ENCODE measurements at regions not wholly inside any gene's neighbourhood (a gene's known extent, or its start where the extent isn't known, plus 50 kb on each side); places are given as distances from the start of the nearest gene placed in this dataset.
"Not testable (repeated sequence)": the region's sequence is repeated elsewhere in the genome, so short reads cannot be mapped to it uniquely, and the experiment has no call there.

- no peaks in the 10 kb centered on the region for H3K36me3 ChIP-seq (ENCODE audit: insufficient read depth, low read length)
Measured at GRCh38 chr11:45000918-45001317, 50.2 kb upstream of the TP53I11 start.

GRCh38 chr11:45001466-45002165 lies 50.9 kb upstream of the TP53I11 start:
- Histone ChIP-seq H3K27me3 (ENCODE audit: insufficient read depth, low read length) (peaks cover 21% of the 10 kb centered on the region), H3K79me2 (ENCODE audit: control insufficient read depth, insufficient read depth, low read length, unreplicated experiment) (no peaks in the 10 kb centered on the region), H3K4me1 (ENCODE audit: control insufficient read depth, insufficient read depth, low read length, unreplicated experiment) (no peaks in the 10 kb centered on the region), H2AFZ (ENCODE audit: low read length, unreplicated experiment) (no peak overlapping the region), H3K4me3 (ENCODE audit: low read depth, low read length) (no peak overlapping the region), H3K27ac (ENCODE audit: low read depth, low read length) (no peak overlapping the region), H3K36me3 (ENCODE audit: insufficient read depth, low read length) (no peaks in the 10 kb centered on the region)

More at GRCh38 chr11:45000918-45001317, 50.2 kb upstream of the TP53I11 start:
- H2AFZ ChIP-seq (ENCODE audit: low read length, unreplicated experiment): no peak overlapping the region
- no peak overlapping the region for H3K27ac ChIP-seq (ENCODE audit: low read depth, low read length)
- H3K79me2 ChIP-seq (ENCODE audit: control insufficient read depth, insufficient read depth, low read length, unreplicated experiment): no peaks in the 10 kb centered on the region
- peaks cover 19% of the 10 kb centered on the region for H3K27me3 ChIP-seq (ENCODE audit: insufficient read depth, low read length)
- H3K4me1 ChIP-seq (ENCODE audit: control insufficient read depth, insufficient read depth, low read length, unreplicated experiment): no peaks in the 10 kb centered on the region
- H3K4me3 ChIP-seq (ENCODE audit: low read depth, low read length): no peak overlapping the region

- Histone ChIP-seq H3K4me1 (ENCODE audit: control insufficient read depth, insufficient read depth, low read length, unreplicated experiment) (no peaks in the 10 kb centered on the region), H3K27me3 (ENCODE audit: insufficient read depth, low read length) (peaks cover 45% of the 10 kb centered on the region), H2AFZ (ENCODE audit: low read length, unreplicated experiment) (no peak overlapping the region), H3K79me2 (ENCODE audit: control insufficient read depth, insufficient read depth, low read length, unreplicated experiment) (no peaks in the 10 kb centered on the region), H3K36me3 (ENCODE audit: insufficient read depth, low read length) (no peaks in the 10 kb centered on the region), H3K27ac (ENCODE audit: low read depth, low read length) (no peak overlapping the region), H3K4me3 (ENCODE audit: low read depth, low read length) (no peak overlapping the region)
Measured at GRCh38 chr11:45005106-45005505, 54.4 kb upstream of the TP53I11 start.

- Histone ChIP-seq H3K27ac (ENCODE audit: low read depth, low read length) (no peak overlapping the region), H2AFZ (ENCODE audit: low read length, unreplicated experiment) (no peak overlapping the region), H3K27me3 (ENCODE audit: insufficient read depth, low read length) (peaks cover 45% of the 10 kb centered on the region), H3K36me3 (ENCODE audit: insufficient read depth, low read length) (no peaks in the 10 kb centered on the region), H3K4me3 (ENCODE audit: low read depth, low read length) (no peak overlapping the region), H3K79me2 (ENCODE audit: control insufficient read depth, insufficient read depth, low read length, unreplicated experiment) (no peaks in the 10 kb centered on the region), H3K4me1 (ENCODE audit: control insufficient read depth, insufficient read depth, low read length, unreplicated experiment) (no peaks in the 10 kb centered on the region)
Measured at GRCh38 chr11:45007011-45007410, 56.3 kb upstream of the TP53I11 start.

GRCh38 chr11:45015983-45016382 lies 65.3 kb upstream of the TP53I11 start:
- not testable (repeated sequence) for H3K4me1 ChIP-seq (ENCODE audit: control insufficient read depth, insufficient read depth, low read length, unreplicated experiment); H3K27ac ChIP-seq (ENCODE audit: low read depth, low read length); H3K79me2 ChIP-seq (ENCODE audit: control insufficient read depth, insufficient read depth, low read length, unreplicated experiment); H3K4me3 ChIP-seq (ENCODE audit: low read depth, low read length); H3K36me3 ChIP-seq (ENCODE audit: insufficient read depth, low read length); H2AFZ ChIP-seq (ENCODE audit: low read length, unreplicated experiment); H3K27me3 ChIP-seq (ENCODE audit: insufficient read depth, low read length)

GRCh38 chr11:45016446-45016845 lies 65.8 kb upstream of the TP53I11 start:
- not testable (repeated sequence) for H3K27ac ChIP-seq (ENCODE audit: low read depth, low read length); H3K79me2 ChIP-seq (ENCODE audit: control insufficient read depth, insufficient read depth, low read length, unreplicated experiment); H3K36me3 ChIP-seq (ENCODE audit: insufficient read depth, low read length); H3K4me3 ChIP-seq (ENCODE audit: low read depth, low read length); H2AFZ ChIP-seq (ENCODE audit: low read length, unreplicated experiment); H3K27me3 ChIP-seq (ENCODE audit: insufficient read depth, low read length)
- peaks cover 14% of the 10 kb centered on the region for H3K4me1 ChIP-seq (ENCODE audit: control insufficient read depth, insufficient read depth, low read length, unreplicated experiment)

- Histone ChIP-seq H3K27ac (ENCODE audit: low read depth, low read length) (no peak overlapping the region), H3K27me3 (ENCODE audit: insufficient read depth, low read length) (no peaks in the 10 kb centered on the region), H3K36me3 (ENCODE audit: insufficient read depth, low read length) (no peaks in the 10 kb centered on the region), H3K4me3 (ENCODE audit: low read depth, low read length) (no peak overlapping the region), H3K4me1 (ENCODE audit: control insufficient read depth, insufficient read depth, low read length, unreplicated experiment) (peaks cover 23% of the 10 kb centered on the region), H3K79me2 (ENCODE audit: control insufficient read depth, insufficient read depth, low read length, unreplicated experiment) (no peaks in the 10 kb centered on the region), H2AFZ (ENCODE audit: low read length, unreplicated experiment) (no peak overlapping the region)
Measured at GRCh38 chr11:45017329-45017728, 66.6 kb upstream of the TP53I11 start.

GRCh38 chr11:45021001-45021400 lies 70.3 kb upstream of the TP53I11 start:
- Histone ChIP-seq H3K27me3 (ENCODE audit: insufficient read depth, low read length) (no peaks in the 10 kb centered on the region), H3K27ac (ENCODE audit: low read depth, low read length) (no peak overlapping the region), H2AFZ (ENCODE audit: low read length, unreplicated experiment) (no peak overlapping the region), H3K36me3 (ENCODE audit: insufficient read depth, low read length) (no peaks in the 10 kb centered on the region), H3K4me1 (ENCODE audit: control insufficient read depth, insufficient read depth, low read length, unreplicated experiment) (peaks cover 33% of the 10 kb centered on the region), H3K4me3 (ENCODE audit: low read depth, low read length) (no peak overlapping the region), H3K79me2 (ENCODE audit: control insufficient read depth, insufficient read depth, low read length, unreplicated experiment) (no peaks in the 10 kb centered on the region)

- Histone ChIP-seq H2AFZ (ENCODE audit: low read length, unreplicated experiment) (peak overlapping the region; percentile 1), H3K27ac (ENCODE audit: low read depth, low read length) (no peak overlapping the region)
Measured at GRCh38 chr11:45021692-45022141, 71.0 kb upstream of the TP53I11 start.

GRCh38 chr11:45022294-45023064 lies 71.8 kb upstream of the TP53I11 start:
- H3K27ac ChIP-seq (ENCODE audit: low read depth, low read length): no peak overlapping the region; the same call in 1 of the 2 replicates
- no peaks in the 10 kb centered on the region for H3K36me3 ChIP-seq (ENCODE audit: insufficient read depth, low read length)
- no peak overlapping the region for H3K4me3 ChIP-seq (ENCODE audit: low read depth, low read length)
- peaks cover 26% of the 10 kb centered on the region for H3K4me1 ChIP-seq (ENCODE audit: control insufficient read depth, insufficient read depth, low read length, unreplicated experiment)
- H3K27me3 ChIP-seq (ENCODE audit: insufficient read depth, low read length): no peaks in the 10 kb centered on the region
- H2AFZ ChIP-seq (ENCODE audit: low read length, unreplicated experiment): no peak overlapping the region
- H3K79me2 ChIP-seq (ENCODE audit: control insufficient read depth, insufficient read depth, low read length, unreplicated experiment): no peaks in the 10 kb centered on the region

More at GRCh38 chr11:45021692-45022141, 71.0 kb upstream of the TP53I11 start:
- no peaks in the 10 kb centered on the region for H3K36me3 ChIP-seq (ENCODE audit: insufficient read depth, low read length)
- H3K4me1 ChIP-seq (ENCODE audit: control insufficient read depth, insufficient read depth, low read length, unreplicated experiment): peaks cover 29% of the 10 kb centered on the region
- H3K79me2 ChIP-seq (ENCODE audit: control insufficient read depth, insufficient read depth, low read length, unreplicated experiment): no peaks in the 10 kb centered on the region
- H3K4me3 ChIP-seq (ENCODE audit: low read depth, low read length): no peak overlapping the region
- H3K27me3 ChIP-seq (ENCODE audit: insufficient read depth, low read length): no peaks in the 10 kb centered on the region

- no peaks in the 10 kb centered on the region for H3K79me2 ChIP-seq (ENCODE audit: control insufficient read depth, insufficient read depth, low read length, unreplicated experiment)
- no peaks in the 10 kb centered on the region for H3K36me3 ChIP-seq (ENCODE audit: insufficient read depth, low read length)
- no peak overlapping the region for H2AFZ ChIP-seq (ENCODE audit: low read length, unreplicated experiment)
- no peak overlapping the region for H3K4me3 ChIP-seq (ENCODE audit: low read depth, low read length)
- no peaks in the 10 kb centered on the region for H3K27me3 ChIP-seq (ENCODE audit: insufficient read depth, low read length)
- H3K27ac ChIP-seq (ENCODE audit: low read depth, low read length): no peak overlapping the region
- H3K4me1 ChIP-seq (ENCODE audit: control insufficient read depth, insufficient read depth, low read length, unreplicated experiment): peaks cover 26% of the 10 kb centered on the region
Measured at GRCh38 chr11:45023065-45023365, 72.3 kb upstream of the TP53I11 start.

Data from ACC112 (cell line).